Erythroblast (primary cell): ENCODE measurements at regions not wholly inside any gene's neighbourhood (a gene's known extent, or its start where the extent isn't known, plus 50 kb on each side); places are given as distances from the start of the nearest gene placed in this dataset.
"Not testable (repeated sequence)": the region's sequence is repeated elsewhere in the genome, so short reads cannot be mapped to it uniquely, and the experiment has no call there.

Experiments
- GATA1 ChIP-seq: IDR thresholded peaks from 2 replicates; pipeline ENCODE4 v1.6.1; 2011; ENCODE audit warnings: low read depth, mild to moderate bottlenecking, control low read depth, low read length, moderate library complexity
- POLR2A ChIP-seq: IDR thresholded peaks from 2 replicates; pipeline ENCODE4 v1.6.1; 2011; ENCODE audit warnings: mild to moderate bottlenecking, low read length

DNA sequence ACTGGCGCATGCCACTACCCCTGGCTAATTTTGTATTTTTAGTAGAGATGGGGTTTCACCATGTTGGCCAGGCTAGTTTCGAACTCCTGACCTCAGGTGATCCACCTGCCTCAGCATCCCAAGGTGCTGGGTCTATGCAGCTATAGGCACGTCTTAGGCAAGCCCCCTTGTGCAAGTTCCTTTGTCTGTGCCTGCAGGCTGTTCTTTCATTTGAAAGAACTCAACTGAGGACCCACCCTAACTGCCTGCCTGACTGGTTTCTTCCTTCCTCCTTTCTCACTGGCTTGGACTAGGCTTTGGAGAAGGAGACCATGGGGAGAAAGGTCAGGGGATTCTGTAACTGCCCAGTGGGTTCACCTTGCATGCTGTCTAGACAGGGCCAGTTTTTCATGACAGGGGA, 361.0 kb downstream of the TYW1 start:
- TF ChIP-seq POLR2A, GATA1: not testable (repeated sequence)
